ENCODE measurements at regions not wholly inside any gene's neighbourhood (a gene's known extent, or its start where the extent isn't known, plus 50 kb on each side); places are given as distances from the start of the nearest gene placed in this dataset.

DNA sequence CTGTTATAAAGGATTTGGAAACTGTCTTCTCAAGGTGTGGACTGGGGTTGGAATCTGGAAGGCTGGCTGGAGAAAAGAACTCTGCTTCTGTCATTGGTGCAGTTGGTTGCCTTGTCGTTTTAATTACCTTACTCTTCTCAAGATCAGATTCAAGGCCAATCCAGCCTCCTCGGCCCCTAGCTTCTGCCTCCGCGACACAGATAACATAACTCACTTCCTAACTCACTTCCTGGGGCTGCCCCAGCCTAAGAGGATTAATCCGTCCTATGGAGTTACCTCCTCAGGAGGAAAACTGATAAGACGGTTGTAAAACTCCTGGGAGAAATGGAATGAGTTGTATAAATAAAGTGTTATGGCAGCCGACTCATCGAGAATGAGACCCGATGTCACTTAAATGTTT, 389.1 kb upstream of the WWC1 start:
- WGBS, 2 donors = 47 to 49% methylated on average over 9 of the region's 9 CpGs
- Histone ChIP-seq H3K27ac (ENCODE audit: low read depth in 1 of 2, low read length in 2 of 2) (no peak overlapping the region), H3K4me1 (ENCODE audit: control insufficient read depth in 1 of 2, insufficient read depth in 2 of 2, low read length in 2 of 2) (no peaks in the 10 kb centered on the region), H3K36me3 (ENCODE audit: control insufficient read depth in 1 of 2, insufficient read depth in 2 of 2, low read length in 1 of 2) (no peaks in the 10 kb centered on the region), H3K27me3 (ENCODE audit: control insufficient read depth in 1 of 2, insufficient read depth in 2 of 2, low read length in 1 of 2) (peaks cover 0 to 2% of the 10 kb centered on the region in 2 donors), H3K9me3 (ENCODE audit: control insufficient read depth, low read length) (no peaks in the 10 kb centered on the region), H3K4me3 (ENCODE audit: low read length in 2 of 2) (no peak overlapping the region)
- ATAC-seq (ENCODE audit: low FRiP score) = no peak
- intact Hi-C loops (cut with DNase I) = no loop called here
- DNase-seq = no peak

DNA sequence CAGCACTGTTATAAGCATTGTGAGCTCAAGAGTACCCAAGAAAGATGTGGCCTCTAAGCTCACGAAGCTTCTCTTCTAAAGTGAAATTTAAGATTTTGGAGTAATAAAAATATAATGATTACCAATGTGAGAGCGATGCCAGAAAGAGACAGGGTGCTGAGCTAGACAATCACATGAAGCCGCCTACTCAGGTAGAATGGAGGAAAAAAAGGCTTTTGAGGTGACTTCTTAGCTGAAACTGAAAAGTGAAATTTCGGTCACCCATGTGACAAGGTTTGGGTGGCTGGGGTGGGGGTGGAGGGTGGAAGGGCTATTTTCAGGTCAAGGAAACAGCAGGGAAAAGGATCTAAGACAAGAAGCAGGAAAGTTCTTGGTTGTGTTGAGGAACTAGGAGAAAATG, 388.2 kb upstream of the WWC1 start:
- Histone ChIP-seq H3K27me3 (ENCODE audit: control insufficient read depth in 1 of 2, insufficient read depth in 2 of 2, low read length in 1 of 2) (peaks cover 0 to 2% of the 10 kb centered on the region in 2 donors), H3K4me3 (ENCODE audit: low read length in 2 of 2) (no peak overlapping the region), H3K9me3 (ENCODE audit: control insufficient read depth, low read length) (no peaks in the 10 kb centered on the region), H3K27ac (ENCODE audit: low read depth in 1 of 2, low read length in 2 of 2) (no peak overlapping the region), H3K4me1 (ENCODE audit: control insufficient read depth in 1 of 2, insufficient read depth in 2 of 2, low read length in 2 of 2) (no peaks in the 10 kb centered on the region), H3K36me3 (ENCODE audit: control insufficient read depth in 1 of 2, insufficient read depth in 2 of 2, low read length in 1 of 2) (no peaks in the 10 kb centered on the region)
- WGBS, 2 donors = 94 to 95% methylated on average over 4 of the region's 4 CpGs
- intact Hi-C loops (cut with DNase I) = no loop called here
- no peak for ATAC-seq (ENCODE audit: low FRiP score)
- DNase-seq = no peak

GRCh38 chr5:167903659-167904058, 387.8 kb upstream of the WWC1 start:
- DNase-seq (no peak), ATAC-seq (ENCODE audit: low FRiP score) (no peak)
- Histone ChIP-seq H3K36me3 (ENCODE audit: control insufficient read depth in 1 of 2, insufficient read depth in 2 of 2, low read length in 1 of 2) (no peaks in the 10 kb centered on the region), H3K9me3 (ENCODE audit: control insufficient read depth, low read length) (no peaks in the 10 kb centered on the region), H3K4me3 (ENCODE audit: low read length in 2 of 2) (no peak overlapping the region), H3K27ac (ENCODE audit: low read depth in 1 of 2, low read length in 2 of 2) (no peak overlapping the region), H3K4me1 (ENCODE audit: control insufficient read depth in 1 of 2, insufficient read depth in 2 of 2, low read length in 2 of 2) (no peaks in the 10 kb centered on the region), H3K27me3 (ENCODE audit: control insufficient read depth in 1 of 2, insufficient read depth in 2 of 2, low read length in 1 of 2) (peaks cover 0 to 2% of the 10 kb centered on the region in 2 donors)
- intact Hi-C loops (cut with DNase I) = no loop called here
- 80 to 86% methylated on average over 2 of the region's 2 CpGs for WGBS, 2 donors

- intact Hi-C loops (cut with DNase I) = no loop called here
Measured at GRCh38 chr5:167905919-167906853, 385.3 kb upstream of the WWC1 start.

DNA sequence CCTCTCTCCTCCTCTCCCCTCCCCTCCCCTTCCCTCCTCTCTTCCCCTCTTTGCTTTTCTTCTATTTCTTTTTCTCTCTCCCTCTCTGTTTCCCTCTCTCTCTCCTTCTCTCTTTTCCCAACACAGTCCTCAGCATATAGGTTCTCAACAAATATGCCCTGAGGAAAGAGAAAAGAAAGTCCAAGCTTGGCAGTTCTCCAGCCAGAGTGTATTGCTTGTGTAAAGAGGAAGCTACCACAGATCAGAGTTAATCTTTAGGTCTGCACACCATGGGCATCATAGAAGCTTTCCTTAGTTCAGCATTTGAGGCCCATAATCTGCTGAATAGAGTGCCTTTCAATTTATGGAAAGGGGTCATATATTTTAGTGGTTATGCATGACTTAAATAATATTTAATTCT, 382.8 kb upstream of the WWC1 start:
- H3K9me3 ChIP-seq (ENCODE audit: control insufficient read depth, low read length) = no peaks in the 10 kb centered on the region
- no peaks in the 10 kb centered on the region for H3K36me3 ChIP-seq (ENCODE audit: control insufficient read depth in 1 of 2, insufficient read depth in 2 of 2, low read length in 1 of 2)
- intact Hi-C loops (cut with DNase I) = no loop called here
- no peaks in the 10 kb centered on the region for H3K27me3 ChIP-seq (ENCODE audit: control insufficient read depth in 1 of 2, insufficient read depth in 2 of 2, low read length in 1 of 2)
- no peak overlapping the region for H3K27ac ChIP-seq (ENCODE audit: low read depth in 1 of 2, low read length in 2 of 2)
- DNase-seq (no peak), ATAC-seq (ENCODE audit: low FRiP score) (no peak)
- H3K4me1 ChIP-seq (ENCODE audit: control insufficient read depth in 1 of 2, insufficient read depth in 2 of 2, low read length in 2 of 2) = no peaks in the 10 kb centered on the region
- no peak overlapping the region for H3K4me3 ChIP-seq (ENCODE audit: low read length in 2 of 2)

More at GRCh38 chr5:167905919-167906853, 385.3 kb upstream of the WWC1 start:
- Histone ChIP-seq H3K4me1 (ENCODE audit: control insufficient read depth in 1 of 2, insufficient read depth in 2 of 2, low read length in 2 of 2) (no peaks in the 10 kb centered on the region), H3K4me3 (ENCODE audit: low read length in 2 of 2) (no peak overlapping the region), H3K27ac (ENCODE audit: low read depth in 1 of 2, low read length in 2 of 2) (no peak overlapping the region), H3K27me3 (ENCODE audit: control insufficient read depth in 1 of 2, insufficient read depth in 2 of 2, low read length in 1 of 2) (peaks cover 0 to 2% of the 10 kb centered on the region in 2 donors), H3K36me3 (ENCODE audit: control insufficient read depth in 1 of 2, insufficient read depth in 2 of 2, low read length in 1 of 2) (no peaks in the 10 kb centered on the region), H3K9me3 (ENCODE audit: control insufficient read depth, low read length) (no peaks in the 10 kb centered on the region)
- no peak for DNase-seq
- WGBS, 2 donors = 78 to 82% methylated on average over 6 of the region's 6 CpGs
- no peak for ATAC-seq (ENCODE audit: low FRiP score)

DNA sequence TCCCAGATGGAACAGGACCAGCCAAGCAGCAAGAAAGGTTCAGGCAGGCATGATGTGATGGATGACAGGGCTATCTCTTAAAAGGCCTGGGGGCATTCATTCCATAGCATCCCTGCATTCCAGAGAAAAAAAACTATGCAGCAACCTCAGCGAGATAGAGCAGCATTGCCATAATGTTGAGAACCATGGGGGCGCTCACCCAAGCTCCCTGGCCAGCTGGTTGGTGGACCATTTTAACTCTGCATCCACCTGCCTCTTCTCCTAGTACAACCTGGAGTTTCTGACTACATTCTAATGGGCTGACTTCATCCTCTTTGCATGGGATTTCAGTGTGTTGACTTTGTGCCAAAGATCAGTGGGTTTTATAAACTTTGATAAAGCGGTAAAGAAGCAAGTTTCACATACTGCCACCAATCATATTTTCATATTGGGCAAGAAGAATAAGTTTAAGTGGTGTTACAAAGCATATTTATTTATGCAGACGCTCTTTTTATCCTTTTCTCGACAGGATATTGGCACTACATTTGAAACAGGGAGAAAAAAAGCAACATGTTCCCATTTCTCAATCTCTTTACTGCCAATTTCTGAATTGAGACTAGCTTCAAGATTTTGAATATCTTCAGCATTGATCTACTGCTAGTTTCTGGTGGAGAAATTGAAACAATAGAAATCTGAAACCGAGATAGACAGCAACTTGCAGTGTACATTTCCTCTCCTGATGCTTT, 378.3 kb upstream of the WWC1 start:
- WGBS, 2 donors = 43 to 44% methylated on average over 6 of the region's 6 CpGs
- DNase-seq = no peak
- no peak overlapping the region for H3K4me3 ChIP-seq (ENCODE audit: low read length in 2 of 2)
- intact Hi-C loops (cut with DNase I) = no loop called here
- H3K36me3 ChIP-seq (ENCODE audit: control insufficient read depth in 1 of 2, insufficient read depth in 2 of 2, low read length in 1 of 2) = no peaks in the 10 kb centered on the region
- ATAC-seq (ENCODE audit: low FRiP score) = no peak
- H3K9me3 ChIP-seq (ENCODE audit: control insufficient read depth, low read length) = peaks cover 2% of the 10 kb centered on the region
- H3K4me1 ChIP-seq (ENCODE audit: control insufficient read depth in 1 of 2, insufficient read depth in 2 of 2, low read length in 2 of 2) = no peaks in the 10 kb centered on the region
- no peak overlapping the region for H3K27ac ChIP-seq (ENCODE audit: low read depth in 1 of 2, low read length in 2 of 2)
- H3K27me3 ChIP-seq (ENCODE audit: control insufficient read depth in 1 of 2, insufficient read depth in 2 of 2, low read length in 1 of 2) = no peaks in the 10 kb centered on the region

GRCh38 chr5:167915237-167915636, 376.2 kb upstream of the WWC1 start:
- Histone ChIP-seq H3K4me3 (ENCODE audit: low read length in 2 of 2) (no peak overlapping the region), H3K36me3 (ENCODE audit: control insufficient read depth in 1 of 2, insufficient read depth in 2 of 2, low read length in 1 of 2) (no peaks in the 10 kb centered on the region), H3K4me1 (ENCODE audit: control insufficient read depth in 1 of 2, insufficient read depth in 2 of 2, low read length in 2 of 2) (no peaks in the 10 kb centered on the region), H3K9me3 (ENCODE audit: control insufficient read depth, low read length) (peaks cover 2% of the 10 kb centered on the region), H3K27me3 (ENCODE audit: control insufficient read depth in 1 of 2, insufficient read depth in 2 of 2, low read length in 1 of 2) (no peaks in the 10 kb centered on the region), H3K27ac (ENCODE audit: low read depth in 1 of 2, low read length in 2 of 2) (no peak overlapping the region)
- intact Hi-C loops (cut with DNase I) = no loop called here
- WGBS, 2 donors = 88 to 96% methylated on average over 4 of the region's 4 CpGs
- no peak for ATAC-seq (ENCODE audit: low FRiP score)
- no peak for DNase-seq

DNA sequence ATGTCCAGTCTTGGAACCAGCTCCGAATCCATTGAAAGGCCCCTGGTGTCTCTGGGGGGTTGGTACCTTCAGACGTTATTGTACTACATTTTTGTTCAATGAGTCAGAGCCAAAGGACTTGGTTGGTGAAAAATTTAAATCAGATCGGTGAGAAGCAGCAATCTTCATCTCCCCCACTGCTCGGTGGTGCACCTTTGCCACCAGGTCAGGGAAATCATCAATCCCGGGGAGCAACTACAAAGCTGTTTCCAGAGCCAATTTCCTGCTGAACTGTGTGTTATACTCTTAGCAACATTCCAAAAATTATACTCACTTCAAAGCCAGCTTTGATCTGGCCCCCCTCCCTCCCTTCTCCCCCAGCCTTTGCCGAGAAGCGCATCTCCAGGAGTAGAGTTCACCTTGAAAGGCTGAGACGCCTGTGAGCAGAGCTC, 375.2 kb upstream of the WWC1 start:
- intact Hi-C loops (cut with DNase I) = no loop called here
- DNase-seq (no peak), ATAC-seq (ENCODE audit: low FRiP score) (no peak)
- no peaks in the 10 kb centered on the region for H3K27me3 ChIP-seq (ENCODE audit: control insufficient read depth in 1 of 2, insufficient read depth in 2 of 2, low read length in 1 of 2)
- no peaks in the 10 kb centered on the region for H3K36me3 ChIP-seq (ENCODE audit: control insufficient read depth in 1 of 2, insufficient read depth in 2 of 2, low read length in 1 of 2)
- WGBS, 2 donors = 62 to 68% methylated on average over 8 of the region's 8 CpGs
- H3K27ac ChIP-seq (ENCODE audit: low read depth in 1 of 2, low read length in 2 of 2) = no peak overlapping the region
- peaks cover 2% of the 10 kb centered on the region for H3K9me3 ChIP-seq (ENCODE audit: control insufficient read depth, low read length)
- H3K4me1 ChIP-seq (ENCODE audit: control insufficient read depth in 1 of 2, insufficient read depth in 2 of 2, low read length in 2 of 2) = no peaks in the 10 kb centered on the region
- no peak overlapping the region for H3K4me3 ChIP-seq (ENCODE audit: low read length in 2 of 2)

- H3K36me3 ChIP-seq (ENCODE audit: control insufficient read depth in 1 of 2, insufficient read depth in 2 of 2, low read length in 1 of 2) = no peaks in the 10 kb centered on the region
- no peaks in the 10 kb centered on the region for H3K27me3 ChIP-seq (ENCODE audit: control insufficient read depth in 1 of 2, insufficient read depth in 2 of 2, low read length in 1 of 2)
- H3K27ac ChIP-seq (ENCODE audit: low read depth in 1 of 2, low read length in 2 of 2) = no peak overlapping the region
- peaks cover 2% of the 10 kb centered on the region for H3K9me3 ChIP-seq (ENCODE audit: control insufficient read depth, low read length)
- no peaks in the 10 kb centered on the region for H3K4me1 ChIP-seq (ENCODE audit: control insufficient read depth in 1 of 2, insufficient read depth in 2 of 2, low read length in 2 of 2)
- WGBS, 2 donors = 55 to 58% methylated on average over 4 of the region's 4 CpGs
- H3K4me3 ChIP-seq (ENCODE audit: low read length in 2 of 2) = no peak overlapping the region
- ATAC-seq (ENCODE audit: low FRiP score) (no peak), DNase-seq (peak in 1 of 2 donors; percentile 79)
- intact Hi-C loops (cut with DNase I) = no loop called here
Measured at GRCh38 chr5:167916706-167917105, 374.7 kb upstream of the WWC1 start.

All from aorta (tissue), 5 donors.